GM23338 (cell line): ENCODE measurements at regions not wholly inside any gene's neighbourhood (a gene's known extent, or its start where the extent isn't known, plus 50 kb on each side); places are given as distances from the start of the nearest gene placed in this dataset.

Experiments used
- CREB1 ChIP-seq: fragments of 250-450 bp; sonication (Bioruptor Pico); IDR thresholded peaks from 2 replicates; pipeline ENCODE4 v1.5.0; 2020; ENCODE audit warnings: low read depth, mild to moderate bottlenecking, moderate library complexity
- CTCF ChIP-seq, 2 experiments: fragments of 200-600 bp in 1 of 2; sonication (generic) in 1 of 2; conservative IDR thresholded peaks; 2 replicates each; pipeline versions ENCODE4 v1.5.1 to v1.6.1; 2016 to 2017; ENCODE audit warnings: antibody characterized with exemption in 2 of 2, low read depth in 2 of 2, mild to moderate bottlenecking in 2 of 2, moderate library complexity in 1 of 2
- ETS1 ChIP-seq: IDR thresholded peaks from 2 replicates; pipeline ENCODE4 v1.6.1; 2016; ENCODE audit warnings: antibody characterized with exemption
- EZH2 ChIP-seq: fragments of 200-600 bp; sonication (generic); IDR thresholded peaks from one replicate; pipeline ENCODE4 v1.8.0; 2017; ENCODE audit warnings: antibody characterized with exemption, mild to moderate bottlenecking, low read depth; ENCODE audit not compliant: unreplicated experiment
- EZH2phosphoT487 ChIP-seq: fragments of 200-600 bp; sonication (generic); IDR thresholded peaks from one replicate; pipeline ENCODE4 v1.8.1; 2018; ENCODE audit warnings: antibody characterized with exemption; ENCODE audit not compliant: unreplicated experiment
- NANOG ChIP-seq: IDR thresholded peaks from 2 replicates; pipeline ENCODE4 v1.6.1; 2016; ENCODE audit warnings: antibody characterized with exemption, borderline replicate concordance
- POLR2AphosphoS5 ChIP-seq: IDR thresholded peaks from 2 replicates; pipeline ENCODE4 v1.6.1; 2016; ENCODE audit warnings: antibody characterized with exemption, low read depth
- REST ChIP-seq: IDR thresholded peaks from one replicate; pipeline ENCODE4 v1.6.1; 2018; ENCODE audit warnings: antibody characterized with exemption; ENCODE audit not compliant: unreplicated experiment
- STAT1 ChIP-seq: IDR thresholded peaks from one replicate; pipeline ENCODE4 v1.6.1; 2016; ENCODE audit warnings: antibody characterized with exemption; ENCODE audit not compliant: unreplicated experiment
- ZNF462 ChIP-seq: fragments of 250-450 bp; sonication (Bioruptor Pico); IDR thresholded peaks from 2 replicates; pipeline ENCODE4 v1.5.0; 2020; ENCODE audit warnings: mild to moderate bottlenecking, moderate library complexity

- no peak for TF ChIP-seq CTCF (conservative IDR thresholded peaks at IDR 0.05; ENCODE audit: low read depth in 2 of 2)
- no peak for TF ChIP-seq NANOG
- TF ChIP-seq STAT1 = no peak
- no peak for TF ChIP-seq POLR2AphosphoS5
- TF ChIP-seq REST = no peak
- no peak for TF ChIP-seq EZH2
- TF ChIP-seq EZH2phosphoT487 = no peak
- TF ChIP-seq ZNF462 (CRISPR knock-in tag) = no peak
- no peak for TF ChIP-seq CREB1 (CRISPR knock-in tag)
- TF ChIP-seq ETS1 = no peak
Measured at GRCh38 chr7:20945451-20945850, 158.8 kb upstream of the SP8 start.
